ENCODE measurements at regions not wholly inside any gene's neighbourhood (a gene's known extent, or its start where the extent isn't known, plus 50 kb on each side); places are given as distances from the start of the nearest gene placed in this dataset.

DNA sequence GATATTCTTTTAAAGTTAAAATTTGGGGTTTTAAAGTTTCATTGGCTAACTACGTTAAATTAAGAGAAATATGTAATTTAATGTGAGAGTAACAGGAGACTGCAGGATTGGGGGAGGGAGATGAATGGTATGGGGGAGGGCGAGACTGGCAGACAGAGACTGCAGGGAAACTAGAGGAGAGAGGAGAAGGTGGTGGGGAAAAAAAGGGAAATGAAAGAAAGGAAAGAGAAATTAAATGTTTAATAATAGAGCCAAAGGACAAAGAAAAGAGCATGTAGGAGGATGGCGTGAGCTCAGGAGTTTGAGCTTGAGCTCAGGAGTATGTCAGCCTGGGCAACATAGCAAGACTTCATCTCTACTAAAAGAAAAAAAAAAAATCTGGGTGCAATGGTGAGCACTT lies 115.9 kb downstream of the RFC3 start:
- Mint-ChIP-seq H3K27me3 (no peaks in the 10 kb centered on the region), H3K4me1 (peaks cover 4 to 7% of the 10 kb centered on the region in 2 donors), H3K4me3 (no peak overlapping the region), H3K9me3 (no peaks in the 10 kb centered on the region), H3K27ac (no peak overlapping the region), H3K36me3 (no peaks in the 10 kb centered on the region)
- no peak for ATAC-seq (replicated peaks)
- DNase-seq: no peak

DNA sequence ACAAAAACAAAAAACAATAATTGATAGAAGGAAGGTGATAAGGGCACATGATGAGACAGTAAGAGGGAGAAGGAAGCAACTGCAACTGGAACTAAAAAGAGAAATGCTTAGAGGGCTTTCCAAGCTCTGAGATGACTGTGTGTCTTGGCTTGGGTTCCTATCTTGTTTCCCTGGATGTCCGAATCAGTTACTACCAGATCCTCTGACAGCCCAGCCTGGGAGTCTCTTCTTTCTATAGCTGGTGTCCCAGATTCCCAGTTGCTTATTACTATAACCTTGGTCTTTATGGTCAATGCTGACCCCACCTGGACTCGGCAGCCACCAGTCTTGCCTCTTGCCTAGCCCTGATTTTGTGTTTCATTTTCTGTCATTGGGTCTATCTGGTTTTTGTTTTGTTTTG lies 116.4 kb downstream of the RFC3 start:
- Mint-ChIP-seq H3K9me3 (no peaks in the 10 kb centered on the region), H3K27ac (no peak overlapping the region)
- ATAC-seq (replicated peaks): no peak

DNA sequence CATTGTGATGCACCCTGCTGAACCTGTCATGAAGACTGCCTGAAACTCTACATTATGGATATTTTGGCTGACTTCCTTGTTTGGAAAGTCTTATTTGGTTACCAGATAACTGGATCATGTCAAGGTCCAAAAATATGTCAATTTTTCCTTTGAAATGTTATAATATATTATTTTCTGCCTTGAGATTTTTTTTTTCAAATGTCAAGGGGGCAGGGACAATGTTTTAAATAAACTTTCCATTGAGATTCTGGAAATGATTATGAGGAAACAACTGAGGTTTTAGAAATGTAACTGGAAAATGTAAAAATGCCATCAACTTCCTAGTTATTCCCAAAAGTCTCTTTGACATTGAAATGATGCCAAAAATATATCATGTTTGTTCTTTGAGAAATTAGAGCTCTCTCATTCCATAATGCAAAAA lies 117.0 kb downstream of the RFC3 start:
- no peaks in the 10 kb centered on the region for H3K36me3 Mint-ChIP-seq
- H3K9me3 Mint-ChIP-seq: no peaks in the 10 kb centered on the region
- no peak overlapping the region for H3K4me3 Mint-ChIP-seq
- H3K27ac Mint-ChIP-seq: no peak overlapping the region
- H3K27me3 Mint-ChIP-seq: no peaks in the 10 kb centered on the region
- DNase-seq (no peak), ATAC-seq (replicated peaks) (no peak)
- H3K4me1 Mint-ChIP-seq: peaks cover 4 to 7% of the 10 kb centered on the region in 2 donors

More for the DNA sequence above, 116.4 kb downstream of the RFC3 start:
- no peak for DNase-seq
- Mint-ChIP-seq H3K4me1 (peaks cover 4 to 7% of the 10 kb centered on the region in 2 donors), H3K4me3 (no peak overlapping the region), H3K27me3 (no peaks in the 10 kb centered on the region), H3K36me3 (no peaks in the 10 kb centered on the region)

- ATAC-seq (replicated peaks) (no peak), DNase-seq (no peak)
- Mint-ChIP-seq H3K4me1 (peaks cover 4 to 7% of the 10 kb centered on the region in 2 donors), H3K9me3 (no peaks in the 10 kb centered on the region), H3K36me3 (no peaks in the 10 kb centered on the region), H3K27ac (no peak overlapping the region), H3K27me3 (no peaks in the 10 kb centered on the region), H3K4me3 (no peak overlapping the region)
Observed at GRCh38 chr13:33935969-33936368, 118.0 kb downstream of the RFC3 start.

- no peaks in the 10 kb centered on the region for H3K27me3 Mint-ChIP-seq
- H3K4me1 Mint-ChIP-seq: peaks cover 4 to 7% of the 10 kb centered on the region in 2 donors
- no peak overlapping the region for H3K4me3 Mint-ChIP-seq
Observed at GRCh38 chr13:33937373-33938098, 119.6 kb downstream of the RFC3 start.

DNA sequence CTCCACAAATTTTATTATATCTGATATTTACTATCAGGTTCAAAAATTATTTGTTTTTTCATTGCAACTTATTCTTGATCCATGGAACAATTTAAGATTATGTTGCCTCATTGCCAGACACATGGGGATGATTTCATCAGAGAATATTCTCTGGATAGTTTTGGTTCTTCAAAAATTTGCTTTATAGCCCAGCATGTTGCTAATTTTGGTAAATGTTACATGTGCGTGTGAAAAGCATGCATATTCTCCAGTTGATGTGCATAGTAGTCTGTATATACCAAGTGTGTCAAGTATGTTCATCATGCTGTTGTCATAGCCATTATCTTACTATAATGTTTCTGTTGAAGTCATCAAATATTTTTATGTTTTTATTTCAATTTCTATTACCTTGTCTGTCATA lies 122.3 kb downstream of the RFC3 start:
- H3K27ac Mint-ChIP-seq: no peak overlapping the region

More at GRCh38 chr13:33937373-33938098, 119.6 kb downstream of the RFC3 start:
- Mint-ChIP-seq H3K27ac (no peak overlapping the region), H3K9me3 (no peaks in the 10 kb centered on the region), H3K36me3 (no peaks in the 10 kb centered on the region)
- ATAC-seq (replicated peaks): no peak
- no peak for DNase-seq

GRCh38 chr13:33940898-33941297 lies 122.9 kb downstream of the RFC3 start:
- Mint-ChIP-seq H3K4me1 (no peaks in the 10 kb centered on the region), H3K36me3 (no peaks in the 10 kb centered on the region), H3K4me3 (no peak overlapping the region), H3K27me3 (no peaks in the 10 kb centered on the region), H3K9me3 (no peaks in the 10 kb centered on the region), H3K27ac (no peak overlapping the region)
- DNase-seq (no peak), ATAC-seq (replicated peaks) (no peak)

More for the DNA sequence above, 122.3 kb downstream of the RFC3 start:
- Mint-ChIP-seq H3K36me3 (no peaks in the 10 kb centered on the region), H3K27me3 (no peaks in the 10 kb centered on the region), H3K4me1 (no peaks in the 10 kb centered on the region), H3K4me3 (no peak overlapping the region), H3K9me3 (no peaks in the 10 kb centered on the region)
- DNase-seq (no peak), ATAC-seq (replicated peaks) (no peak)

DNA sequence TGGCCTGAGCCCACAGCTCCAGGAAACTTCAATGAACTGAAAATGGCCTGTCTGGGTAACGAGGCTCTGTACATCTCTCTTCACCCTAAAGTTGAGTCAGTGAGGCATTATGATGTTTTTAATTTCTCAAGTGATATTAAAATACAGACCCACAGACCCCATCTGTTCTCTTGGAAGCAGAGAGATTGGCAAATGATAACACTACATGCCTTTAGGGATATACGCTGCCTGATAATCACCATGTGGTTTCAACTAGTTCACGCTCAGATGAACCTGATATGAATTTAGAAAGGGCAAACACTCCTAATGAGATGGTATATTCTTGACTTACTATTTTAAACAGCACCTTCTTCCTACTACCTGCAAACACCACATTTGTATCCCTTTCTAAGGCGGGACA lies 127.5 kb downstream of the RFC3 start:
- H3K36me3 Mint-ChIP-seq: peaks cover 8 to 16% of the 10 kb centered on the region in 2 donors
- H3K9me3 Mint-ChIP-seq: peaks cover 9 to 11% of the 10 kb centered on the region in 2 donors
- DNase-seq (no peak), ATAC-seq (replicated peaks) (no peak)
- no peak overlapping the region for H3K27ac Mint-ChIP-seq
- H3K4me1 Mint-ChIP-seq: no peaks in the 10 kb centered on the region
- no peaks in the 10 kb centered on the region for H3K27me3 Mint-ChIP-seq
- H3K4me3 Mint-ChIP-seq: no peak overlapping the region

- Mint-ChIP-seq H3K27ac (no peak overlapping the region), H3K9me3 (peaks cover 4% of the 10 kb centered on the region in 2 donors), H3K36me3 (peaks cover 7 to 9% of the 10 kb centered on the region in 2 donors), H3K4me3 (no peak overlapping the region), H3K27me3 (no peaks in the 10 kb centered on the region), H3K4me1 (no peaks in the 10 kb centered on the region)
- ATAC-seq (replicated peaks) (no peak), DNase-seq (no peak)
Observed at GRCh38 chr13:33953203-33953602, 135.3 kb downstream of the RFC3 start.

DNA sequence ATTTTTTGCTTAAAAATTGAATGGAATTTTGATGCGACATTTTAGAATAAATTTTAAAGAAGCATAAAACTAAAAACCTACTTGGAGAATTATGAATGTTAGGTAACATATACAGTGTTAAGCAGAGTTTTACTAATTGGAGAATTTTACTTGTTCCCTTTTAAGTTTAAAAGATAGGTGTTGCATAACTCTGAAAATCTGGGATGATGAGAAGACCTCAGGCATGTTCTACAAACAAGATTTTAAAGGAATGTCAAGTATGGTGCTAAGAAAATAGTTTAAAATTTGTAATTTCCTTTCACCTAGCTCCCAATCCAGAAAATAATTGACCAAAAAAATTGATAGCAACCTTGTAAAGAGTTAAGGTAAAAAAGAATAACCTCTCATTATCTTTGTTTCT lies 135.8 kb downstream of the RFC3 start:
- no peak overlapping the region for H3K27ac Mint-ChIP-seq
- peaks cover 3% of the 10 kb centered on the region in 2 donors for H3K9me3 Mint-ChIP-seq
- no peak for ATAC-seq (replicated peaks)
- peaks cover 4 to 5% of the 10 kb centered on the region in 2 donors for H3K36me3 Mint-ChIP-seq
- H3K4me3 Mint-ChIP-seq: no peak overlapping the region
- no peak for DNase-seq
- no peaks in the 10 kb centered on the region for H3K27me3 Mint-ChIP-seq
- no peaks in the 10 kb centered on the region for H3K4me1 Mint-ChIP-seq

DNA sequence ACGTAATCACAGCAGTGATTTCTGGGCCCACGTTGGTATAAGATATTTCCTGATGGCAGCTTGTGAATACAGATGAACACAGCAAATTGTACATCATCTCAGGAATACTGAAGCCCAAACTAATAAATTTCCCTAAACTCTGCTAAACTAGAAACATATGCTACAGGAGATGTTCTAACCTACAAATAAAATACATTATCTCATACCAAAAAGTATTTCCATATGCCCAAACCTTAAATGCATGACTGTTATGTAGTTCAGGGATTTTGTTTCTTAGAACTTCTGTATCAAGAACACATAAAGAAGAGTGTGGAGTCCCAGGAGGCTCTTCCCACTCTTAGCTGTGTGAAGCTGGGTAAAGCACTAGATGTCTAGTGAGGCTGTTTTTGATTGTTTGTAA lies 138.4 kb downstream of the RFC3 start:
- Mint-ChIP-seq H3K4me1 (peaks cover 6 to 12% of the 10 kb centered on the region in 2 donors), H3K27me3 (no peaks in the 10 kb centered on the region), H3K4me3 (no peak overlapping the region), H3K9me3 (no peaks in the 10 kb centered on the region), H3K36me3 (no peaks in the 10 kb centered on the region), H3K27ac (no peak overlapping the region)
- DNase-seq (no peak), ATAC-seq (replicated peaks) (no peak)

- ATAC-seq (replicated peaks) (no peak), DNase-seq (no peak)
- Mint-ChIP-seq H3K9me3 (no peaks in the 10 kb centered on the region), H3K27me3 (no peaks in the 10 kb centered on the region), H3K4me3 (no peak overlapping the region), H3K4me1 (peaks cover 6 to 12% of the 10 kb centered on the region in 2 donors), H3K36me3 (no peaks in the 10 kb centered on the region), H3K27ac (no peak overlapping the region)
Observed at GRCh38 chr13:33957497-33957905, 139.6 kb downstream of the RFC3 start.

DNA sequence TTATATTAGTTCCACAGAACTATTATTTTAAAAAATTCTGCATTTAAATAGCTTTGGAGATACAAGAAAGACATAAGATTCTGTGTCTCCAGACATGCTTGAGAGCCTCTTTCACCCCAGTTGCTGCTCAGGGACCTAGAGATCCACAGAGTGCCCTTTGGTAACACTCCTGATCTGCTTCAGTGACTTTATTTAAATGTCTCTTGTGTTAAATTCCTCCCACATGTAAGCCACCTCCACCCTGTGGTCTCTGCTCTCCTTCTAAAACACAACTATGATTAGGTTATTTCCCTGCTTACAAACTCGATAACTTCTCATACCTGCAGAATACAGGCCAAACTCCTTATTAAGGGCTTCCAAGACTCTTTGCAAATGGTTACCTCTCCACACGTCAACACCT lies 141.0 kb downstream of the RFC3 start:
- ATAC-seq (replicated peaks) (peak in 1 of 2 donors; percentile 60), DNase-seq (no peak)
- Mint-ChIP-seq H3K4me3 (no peak overlapping the region), H3K36me3 (no peaks in the 10 kb centered on the region), H3K9me3 (no peaks in the 10 kb centered on the region), H3K4me1 (peaks cover 6 to 12% of the 10 kb centered on the region in 2 donors), H3K27me3 (no peaks in the 10 kb centered on the region), H3K27ac (no peak overlapping the region)

DNA sequence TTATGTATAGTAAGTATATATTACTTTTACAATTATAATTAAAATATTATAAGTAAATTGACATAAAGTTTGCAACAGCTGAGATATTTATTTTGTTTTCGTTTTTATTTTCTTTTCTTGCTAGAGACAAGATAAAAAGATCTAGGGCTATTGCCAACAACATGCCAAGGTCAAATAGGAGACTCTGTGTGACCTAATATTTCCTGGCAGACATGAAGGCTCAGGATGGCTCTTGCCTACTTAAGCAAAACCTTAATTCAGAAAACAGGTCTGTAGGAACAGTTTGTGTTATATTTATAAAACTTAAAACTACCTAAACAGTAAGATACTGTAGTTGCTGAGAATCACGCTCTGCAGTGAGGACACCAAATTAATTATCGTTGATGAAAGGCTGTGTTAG lies 145.2 kb downstream of the RFC3 start:
- peaks cover 0 to 5% of the 10 kb centered on the region in 2 donors for H3K9me3 Mint-ChIP-seq
- H3K4me1 Mint-ChIP-seq: peaks cover 6 to 12% of the 10 kb centered on the region in 2 donors
- ATAC-seq (replicated peaks): no peak
- no peaks in the 10 kb centered on the region for H3K27me3 Mint-ChIP-seq
- H3K27ac Mint-ChIP-seq: no peak overlapping the region
- no peaks in the 10 kb centered on the region for H3K36me3 Mint-ChIP-seq
- DNase-seq: no peak
- no peak overlapping the region for H3K4me3 Mint-ChIP-seq

- ATAC-seq (replicated peaks) (no peak), DNase-seq (no peak)
- Mint-ChIP-seq H3K4me3 (no peak overlapping the region), H3K4me1 (peaks cover 6 to 11% of the 10 kb centered on the region in 2 donors), H3K36me3 (no peaks in the 10 kb centered on the region), H3K27ac (no peak overlapping the region), H3K9me3 (peaks cover 0 to 5% of the 10 kb centered on the region in 2 donors), H3K27me3 (no peaks in the 10 kb centered on the region)
Observed at GRCh38 chr13:33963895-33964294, 145.9 kb downstream of the RFC3 start.
